HG03439 (cell line): ENCODE measurements at regions not wholly inside any gene's neighbourhood (a gene's known extent, or its start where the extent isn't known, plus 50 kb on each side); places are given as distances from the start of the nearest gene placed in this dataset.
"Not testable (repeated sequence)": the region's sequence is repeated elsewhere in the genome, so short reads cannot be mapped to it uniquely, and the experiment has no call there.

Experiments used
- ATAC-seq: cut with Tn5 transposase; IDR thresholded peaks from one replicate; pipeline ENCODE4 v1.9.1; 2021; ENCODE audit warnings: mild to moderate bottlenecking, moderate library complexity; ENCODE audit not compliant: unreplicated experiment

GRCh38 chr7:115574681-115575291 is 455.8 kb downstream of the TFEC start:
- no peak for ATAC-seq

DNA sequence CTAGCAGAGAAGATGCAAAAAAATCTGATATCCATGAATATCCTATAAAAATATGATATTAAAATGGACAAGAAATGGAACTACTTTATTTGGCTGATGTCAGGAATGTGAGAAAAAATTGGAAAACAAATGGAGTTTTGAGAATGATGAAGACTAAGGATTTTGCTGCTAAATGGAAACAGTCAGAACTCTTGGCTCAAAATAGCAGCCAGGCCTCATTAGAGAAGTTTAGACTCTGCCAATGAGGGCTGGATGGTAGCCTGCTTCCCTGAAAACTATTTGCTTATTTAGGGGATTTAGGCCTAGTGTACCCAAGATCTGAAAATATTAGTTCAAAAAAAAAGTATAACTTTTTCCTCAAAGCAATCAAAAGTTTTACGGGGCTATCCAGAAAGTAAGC is 458.5 kb downstream of the TFEC start:
- ATAC-seq, result no peak

- no peak for ATAC-seq
Observed at GRCh38 chr7:115561335-115562110, 469.0 kb downstream of the TFEC start.

DNA sequence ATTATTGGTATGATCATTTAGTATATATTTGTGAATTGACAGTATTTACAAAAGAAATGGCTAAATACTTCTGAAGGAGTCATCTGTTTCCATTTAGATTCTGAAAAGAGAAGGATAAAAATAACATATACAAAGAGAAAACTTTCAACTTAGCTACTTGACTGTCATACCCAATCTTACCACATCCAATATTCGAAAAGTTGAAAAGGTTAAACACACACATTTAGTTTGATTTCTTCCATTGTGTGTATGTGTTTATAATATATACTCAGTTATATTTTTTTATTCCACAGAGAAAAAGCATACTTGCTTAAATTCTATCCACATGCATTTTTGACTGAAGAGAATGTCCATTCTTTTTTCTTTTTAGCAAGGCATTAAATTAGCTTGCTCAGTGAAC is 470.7 kb downstream of the TFEC start:
- no peak for ATAC-seq

GRCh38 chr7:115558161-115558560 is 472.4 kb downstream of the TFEC start:
- ATAC-seq, result no peak

DNA sequence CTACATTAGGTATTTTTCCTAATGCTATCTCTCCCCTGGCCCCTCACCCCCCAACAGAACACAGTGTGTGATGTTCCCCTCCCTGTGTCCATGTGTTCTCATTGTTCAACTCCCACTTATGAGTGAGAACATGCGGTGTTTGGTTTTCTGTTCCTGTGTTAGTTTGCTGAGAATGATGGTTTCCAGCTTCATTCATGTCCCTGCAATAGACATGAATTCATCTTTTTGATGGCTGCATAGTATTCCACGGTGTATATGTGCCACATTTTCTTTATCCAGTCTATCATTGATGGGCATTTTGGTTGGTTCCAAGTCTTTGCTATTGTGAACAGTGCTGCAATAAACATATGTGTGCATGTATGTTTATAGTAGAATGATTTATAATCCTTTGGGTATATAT is 473.3 kb downstream of the TFEC start:
- not testable (repeated sequence) for ATAC-seq

DNA sequence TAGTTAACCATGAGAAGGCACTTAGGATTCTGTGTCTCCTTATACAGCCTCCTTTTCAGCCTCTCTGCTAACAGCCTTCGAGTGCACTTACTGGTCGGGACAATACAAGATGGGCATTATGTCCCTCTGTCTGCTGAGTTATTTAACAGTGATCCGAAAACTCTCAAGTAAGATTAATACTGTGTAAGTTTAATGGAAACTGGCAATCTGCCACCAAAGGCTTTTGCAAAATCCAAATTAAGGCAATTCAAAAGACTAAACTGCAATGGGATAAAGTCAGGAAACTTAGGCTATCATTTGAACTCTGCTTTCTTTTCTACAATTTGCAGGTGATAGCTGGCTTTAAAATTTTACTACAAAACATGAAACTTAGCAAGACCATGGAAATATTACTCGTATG is 477.8 kb downstream of the TFEC start:
- no peak for ATAC-seq

DNA sequence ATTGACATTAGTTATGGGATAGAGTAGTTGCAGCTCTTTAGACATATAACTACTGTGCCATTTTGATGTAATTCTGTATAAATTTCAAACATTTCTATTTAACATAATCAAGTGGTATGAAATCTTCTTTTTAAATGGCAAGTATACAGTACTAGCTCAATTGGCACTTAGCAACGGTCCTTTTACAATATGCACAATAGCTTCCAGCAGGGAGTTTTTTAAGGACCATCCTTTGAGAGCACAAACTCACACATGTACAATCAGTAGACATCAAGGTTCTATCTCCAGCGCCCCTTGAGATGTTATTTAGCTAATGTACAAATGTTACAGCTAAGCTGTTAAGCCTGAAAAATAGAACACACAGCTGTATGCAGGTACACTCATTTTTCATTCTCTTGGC is 480.7 kb downstream of the TFEC start:
- no peak for ATAC-seq

- no peak for ATAC-seq
Observed at GRCh38 chr7:115548756-115549155, 481.8 kb downstream of the TFEC start.

GRCh38 chr7:115546790-115547189 is 483.8 kb downstream of the TFEC start:
- ATAC-seq, result no peak

DNA sequence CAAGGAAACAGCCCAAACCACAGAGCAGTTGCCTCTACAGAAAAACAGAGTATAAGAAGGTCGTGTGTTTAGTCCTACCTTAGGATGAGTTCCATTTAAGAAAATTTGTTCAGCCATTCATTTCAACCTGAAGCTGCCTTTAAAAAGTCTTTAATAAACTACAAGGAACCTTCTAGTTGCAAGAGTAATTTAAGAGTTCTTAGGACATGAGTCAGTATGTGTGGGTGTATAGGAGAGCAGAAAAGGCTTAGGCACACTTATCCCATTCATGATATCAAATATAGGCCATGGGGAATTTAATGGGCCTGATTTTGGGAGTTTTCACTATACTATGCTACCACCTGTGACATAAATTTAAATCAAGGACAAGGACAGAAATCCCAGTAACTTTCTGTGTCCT is 496.8 kb downstream of the TFEC start:
- ATAC-seq, result no peak

DNA sequence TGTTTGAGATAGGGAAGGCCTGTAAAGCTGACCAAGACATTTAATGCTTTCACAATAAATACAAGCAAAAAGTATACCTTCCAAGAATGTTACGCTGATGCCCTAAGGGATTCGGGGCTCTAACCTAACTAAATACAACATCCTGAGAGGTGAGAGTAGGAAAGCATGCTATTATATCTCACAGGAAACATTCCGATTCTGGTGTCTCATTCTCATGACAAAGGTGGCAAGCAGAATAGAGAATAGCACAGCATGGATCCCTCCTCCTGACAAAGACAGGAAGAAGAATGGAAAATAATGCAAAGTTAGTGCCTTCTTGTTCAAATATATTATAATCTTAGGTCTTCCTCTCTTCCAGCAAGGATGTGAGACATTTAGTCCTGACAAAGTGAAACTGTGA is 504.3 kb downstream of the TFEC start:
- no peak for ATAC-seq

GRCh38 chr7:115522174-115522573 is 508.4 kb downstream of the TFEC start:
- no peak for ATAC-seq

DNA sequence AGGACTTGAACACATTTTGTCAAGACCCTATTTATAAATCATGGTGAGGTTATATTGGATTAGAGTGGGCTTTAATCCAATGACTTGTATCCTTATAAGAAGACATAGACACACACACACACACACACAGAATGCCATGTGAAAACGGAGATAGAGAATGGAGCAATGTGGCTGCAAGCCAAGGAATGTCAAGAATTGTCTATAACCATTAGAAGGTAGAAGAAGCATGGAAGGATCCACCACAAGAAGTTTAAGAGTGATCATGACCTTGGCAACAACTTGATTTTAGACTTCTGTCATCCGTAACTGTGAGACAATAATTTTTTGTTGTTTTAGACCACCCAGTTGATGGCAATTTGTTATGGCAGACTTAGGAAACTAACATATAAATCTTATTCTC is 514.2 kb downstream of the TFEC start:
- ATAC-seq, result no peak

GRCh38 chr7:115511330-115511729 is 519.2 kb downstream of the TFEC start:
- ATAC-seq, result no peak

DNA sequence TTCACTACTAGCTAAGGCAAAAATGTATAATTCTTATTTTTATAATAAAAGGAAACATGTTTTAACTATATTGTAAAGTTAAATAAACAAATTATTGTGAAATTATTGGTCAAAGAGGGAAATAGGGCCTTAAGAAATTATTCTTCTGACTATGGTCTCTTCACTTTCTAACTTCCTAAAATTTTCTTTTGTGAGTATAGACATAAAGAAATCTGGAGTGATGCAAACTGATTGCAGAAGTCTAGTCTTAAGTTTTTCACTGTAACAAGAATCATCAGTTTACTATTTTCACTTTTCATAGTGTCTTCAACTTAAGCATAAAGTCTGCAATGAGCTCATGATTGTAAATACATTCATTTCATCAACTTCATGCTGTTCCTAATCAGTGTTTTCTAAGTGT is 525.4 kb downstream of the TFEC start:
- ATAC-seq, result no peak

DNA sequence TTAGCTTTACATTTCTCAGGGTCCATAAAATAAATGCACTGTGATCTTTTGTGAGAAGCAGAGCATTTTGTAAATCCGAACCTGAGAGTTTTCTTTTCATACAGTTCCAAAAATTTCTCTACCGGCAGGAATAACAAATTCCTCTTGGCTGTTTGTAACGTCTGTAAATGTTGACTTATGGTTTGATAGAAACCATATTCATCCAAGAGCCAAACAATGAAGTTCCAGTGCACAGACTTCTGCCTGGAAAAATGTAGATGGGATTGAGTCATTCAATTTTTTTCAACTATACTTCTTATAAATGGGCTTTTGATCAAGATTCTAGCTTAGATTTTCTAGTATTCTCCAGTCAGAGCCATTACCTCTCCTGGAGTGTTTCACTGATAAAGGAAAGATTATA is 530.6 kb downstream of the TFEC start:
- no peak for ATAC-seq

DNA sequence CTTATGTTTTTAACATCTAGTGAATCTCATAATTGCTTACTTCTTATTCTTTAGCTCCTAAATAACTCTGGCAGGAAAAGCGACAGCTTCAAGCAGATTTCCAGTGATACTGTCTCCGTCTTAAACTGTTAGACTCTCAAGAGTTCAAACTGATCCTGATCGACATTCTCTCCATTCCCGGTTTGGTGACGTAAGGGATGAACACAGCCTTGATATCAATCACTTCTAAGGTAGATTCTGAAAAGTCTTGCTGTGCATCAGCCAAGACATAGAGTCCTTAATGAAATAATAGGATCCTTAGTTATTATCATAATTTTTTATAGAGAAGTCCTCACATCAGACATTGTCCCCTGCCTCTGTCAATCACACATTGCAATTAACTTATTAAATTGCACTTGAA is 534.6 kb downstream of the TFEC start:
- no peak for ATAC-seq

DNA sequence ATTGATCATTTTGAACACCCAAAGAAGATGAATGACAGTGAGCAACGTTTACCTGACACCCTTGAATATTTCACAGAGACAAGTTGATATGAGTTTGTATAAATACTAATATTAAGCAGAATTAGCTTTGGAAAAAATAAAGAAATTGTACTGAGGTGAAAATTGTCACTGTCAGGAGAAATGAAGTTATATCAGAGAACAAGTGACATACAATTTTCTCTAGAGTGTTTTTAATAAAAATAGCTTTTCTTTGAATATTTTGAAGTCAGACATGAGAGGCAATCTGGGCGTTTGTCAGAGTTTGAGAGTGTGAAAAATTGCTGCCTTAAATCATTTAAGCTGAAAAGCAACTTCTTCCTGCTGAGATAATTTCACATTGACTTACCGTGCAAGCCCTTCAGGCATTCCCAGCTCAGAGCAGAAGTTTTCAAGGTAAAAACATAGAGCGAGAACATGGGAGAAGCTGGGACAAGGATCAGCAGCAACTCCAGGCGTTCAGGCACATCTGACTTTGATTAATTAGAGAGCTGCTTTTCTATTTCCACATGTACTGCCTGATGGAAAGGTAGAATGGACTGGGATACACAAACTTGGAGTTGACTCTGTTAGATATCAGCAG is 535.9 kb downstream of the TFEC start:
- no peak for ATAC-seq

GRCh38 chr7:115493381-115493780 is 537.2 kb downstream of the TFEC start:
- ATAC-seq, result no peak

- no peak for ATAC-seq
Observed at GRCh38 chr7:115491744-115492380, 538.7 kb downstream of the TFEC start.

- ATAC-seq, result no peak
Observed at GRCh38 chr7:115479448-115479847, 551.1 kb downstream of the TFEC start.
